ENCODE measurements at regions not wholly inside any gene's neighbourhood (a gene's known extent, or its start where the extent isn't known, plus 50 kb on each side); places are given as distances from the start of the nearest gene placed in this dataset.

DNA sequence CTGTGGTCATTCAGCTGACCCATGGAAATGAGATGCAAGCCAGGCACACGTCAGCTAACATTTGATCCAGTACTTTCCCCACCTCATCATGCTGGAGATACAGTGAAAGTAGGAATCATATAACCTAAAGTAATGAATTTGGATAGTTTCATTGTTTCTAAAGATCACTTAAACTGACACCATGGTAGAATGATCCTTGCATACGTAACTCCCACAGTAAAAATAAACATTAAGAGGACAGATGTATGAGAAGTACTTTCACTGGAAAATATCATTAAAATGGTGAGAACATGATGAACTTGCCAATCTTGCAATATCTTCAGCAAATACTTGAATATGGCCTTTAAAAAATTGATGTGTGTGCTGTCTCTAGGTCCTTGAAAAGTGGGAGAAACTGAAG, 85.4 kb downstream of the MAIP1 start (continued):
- TF ChIP-seq, protein P1, sequence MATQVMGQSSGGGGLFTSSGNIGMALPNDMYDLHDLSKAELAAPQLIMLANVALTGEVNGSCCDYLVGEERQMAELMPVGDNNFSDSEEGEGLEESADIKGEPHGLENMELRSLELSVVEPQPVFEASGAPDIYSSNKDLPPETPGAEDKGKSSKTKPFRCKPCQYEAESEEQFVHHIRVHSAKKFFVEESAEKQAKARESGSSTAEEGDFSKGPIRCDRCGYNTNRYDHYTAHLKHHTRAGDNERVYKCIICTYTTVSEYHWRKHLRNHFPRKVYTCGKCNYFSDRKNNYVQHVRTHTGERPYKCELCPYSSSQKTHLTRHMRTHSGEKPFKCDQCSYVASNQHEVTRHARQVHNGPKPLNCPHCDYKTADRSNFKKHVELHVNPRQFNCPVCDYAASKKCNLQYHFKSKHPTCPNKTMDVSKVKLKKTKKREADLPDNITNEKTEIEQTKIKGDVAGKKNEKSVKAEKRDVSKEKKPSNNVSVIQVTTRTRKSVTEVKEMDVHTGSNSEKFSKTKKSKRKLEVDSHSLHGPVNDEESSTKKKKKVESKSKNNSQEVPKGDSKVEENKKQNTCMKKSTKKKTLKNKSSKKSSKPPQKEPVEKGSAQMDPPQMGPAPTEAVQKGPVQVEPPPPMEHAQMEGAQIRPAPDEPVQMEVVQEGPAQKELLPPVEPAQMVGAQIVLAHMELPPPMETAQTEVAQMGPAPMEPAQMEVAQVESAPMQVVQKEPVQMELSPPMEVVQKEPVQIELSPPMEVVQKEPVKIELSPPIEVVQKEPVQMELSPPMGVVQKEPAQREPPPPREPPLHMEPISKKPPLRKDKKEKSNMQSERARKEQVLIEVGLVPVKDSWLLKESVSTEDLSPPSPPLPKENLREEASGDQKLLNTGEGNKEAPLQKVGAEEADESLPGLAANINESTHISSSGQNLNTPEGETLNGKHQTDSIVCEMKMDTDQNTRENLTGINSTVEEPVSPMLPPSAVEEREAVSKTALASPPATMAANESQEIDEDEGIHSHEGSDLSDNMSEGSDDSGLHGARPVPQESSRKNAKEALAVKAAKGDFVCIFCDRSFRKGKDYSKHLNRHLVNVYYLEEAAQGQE (IDR thresholded peaks at IDR 0.05; ENCODE audit: unreplicated experiment) = no peak
- TF ChIP-seq ZNF114 (CRISPR knock-in tag; IDR thresholded peaks at IDR 0.05) (no peak), NANOG (IDR thresholded peaks at IDR 0.05; ENCODE audit: borderline replicate concordance) (no peak), CREB1 (CRISPR knock-in tag; IDR thresholded peaks at IDR 0.05; ENCODE audit: low read depth) (no peak)

DNA sequence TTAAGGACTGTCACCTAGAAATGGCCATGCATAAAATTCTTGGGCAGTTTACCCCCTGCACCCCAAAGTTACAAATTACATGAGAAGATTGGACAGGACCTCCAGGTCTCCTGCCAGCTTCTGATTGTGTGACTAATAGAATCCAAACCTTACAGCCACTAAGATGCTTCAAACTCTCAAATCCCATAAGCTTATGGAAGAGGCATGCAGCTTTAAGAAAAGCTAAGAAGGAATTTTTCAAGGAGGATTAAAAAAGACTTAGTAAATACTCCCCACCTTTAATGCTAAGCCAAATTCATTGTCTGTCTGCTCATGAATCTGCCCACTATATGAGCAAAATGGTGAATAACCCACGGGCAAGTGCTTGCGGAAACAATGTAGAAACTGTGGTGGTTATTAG, 86.3 kb downstream of the MAIP1 start:
- no peak overlapping the region for H3K4me2 ChIP-seq
- H4K20me1 ChIP-seq (replicated peaks; ENCODE audit: insufficient read depth) = no peaks in the 10 kb centered on the region
- Mint-ChIP-seq H3K36me3 (ENCODE audit: low read depth) (peaks cover 25% of the 10 kb centered on the region), H3K27ac (no peak overlapping the region), H3K27me3 (ENCODE audit: insufficient read depth, low read depth, poor library complexity) (no peaks in the 10 kb centered on the region), H3K9me3 (peaks cover 25% of the 10 kb centered on the region), H3K4me1 (peaks cover 10% of the 10 kb centered on the region; the same call in 2 of the 3 replicates), H3K4me3 (no peak overlapping the region)
- H3K27ac ChIP-seq (ENCODE audit: low read depth) = no peak overlapping the region
- peaks cover 6% of the 10 kb centered on the region; the same call in 1 of the 2 replicates for H3K9me2 ChIP-seq (ENCODE audit: insufficient read depth)
- no peaks in the 10 kb centered on the region for H3K4me1 ChIP-seq (ENCODE audit: insufficient read depth)
- H2AFZ ChIP-seq = no peak overlapping the region
- H3K36me3 ChIP-seq (ENCODE audit: insufficient read depth) = no peaks in the 10 kb centered on the region
- H3F3A ChIP-seq (replicated peaks; ENCODE audit: low read depth) = no peaks in the 10 kb centered on the region
- ATAC-seq = no peak
- H3K27me3 ChIP-seq (ENCODE audit: insufficient read depth) = no peaks in the 10 kb centered on the region
- H3K4me3 ChIP-seq = no peak overlapping the region
- no peak for TF ChIP-seq ZNF114 (CRISPR knock-in tag; IDR thresholded peaks at IDR 0.05)
- TF ChIP-seq, protein P1 (IDR thresholded peaks at IDR 0.05; ENCODE audit: unreplicated experiment) = no peak
- TF ChIP-seq, protein P2, sequence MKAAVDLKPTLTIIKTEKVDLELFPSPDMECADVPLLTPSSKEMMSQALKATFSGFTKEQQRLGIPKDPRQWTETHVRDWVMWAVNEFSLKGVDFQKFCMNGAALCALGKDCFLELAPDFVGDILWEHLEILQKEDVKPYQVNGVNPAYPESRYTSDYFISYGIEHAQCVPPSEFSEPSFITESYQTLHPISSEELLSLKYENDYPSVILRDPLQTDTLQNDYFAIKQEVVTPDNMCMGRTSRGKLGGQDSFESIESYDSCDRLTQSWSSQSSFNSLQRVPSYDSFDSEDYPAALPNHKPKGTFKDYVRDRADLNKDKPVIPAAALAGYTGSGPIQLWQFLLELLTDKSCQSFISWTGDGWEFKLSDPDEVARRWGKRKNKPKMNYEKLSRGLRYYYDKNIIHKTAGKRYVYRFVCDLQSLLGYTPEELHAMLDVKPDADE (IDR thresholded peaks at IDR 0.05) = no peak
- no peaks in the 10 kb centered on the region for H3K79me2 ChIP-seq (replicated peaks; ENCODE audit: insufficient read depth)
- no peak for DNase-seq (ENCODE audit: low spot score)

Measured in GM23338 (cell line).